ENCODE measurements at regions not wholly inside any gene's neighbourhood (a gene's known extent, or its start where the extent isn't known, plus 50 kb on each side); places are given as distances from the start of the nearest gene placed in this dataset.

DNA sequence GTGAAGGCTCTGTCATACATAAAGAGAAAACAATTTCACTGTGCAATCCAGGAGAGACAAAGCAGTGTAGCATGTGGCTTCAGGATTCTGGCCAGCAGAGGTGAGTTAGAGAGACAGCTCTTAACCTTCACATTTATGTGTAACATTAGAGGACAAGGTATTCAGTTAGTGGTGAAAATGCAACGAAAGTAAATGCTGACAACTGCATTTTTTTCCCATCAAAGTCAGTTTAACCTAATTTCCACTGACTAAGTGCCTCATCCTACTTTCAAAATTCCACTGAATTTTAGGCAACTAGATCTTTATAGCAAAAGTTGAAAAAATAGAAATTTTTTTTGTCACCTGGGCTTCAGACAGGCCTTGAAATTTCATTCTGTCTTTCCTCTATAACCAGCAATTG is 130.8 kb upstream of the LNX1 start:
- H3K4me3 ChIP-seq (replicated peaks; ENCODE audit: low read depth, low read length) = no peak overlapping the region
- H3K27me3 ChIP-seq (replicated peaks; ENCODE audit: control insufficient read depth, insufficient read depth, low read length) = no peaks in the 10 kb centered on the region; the same call in 1 of the 2 replicates
- TF ChIP-seq, protein P1, sequence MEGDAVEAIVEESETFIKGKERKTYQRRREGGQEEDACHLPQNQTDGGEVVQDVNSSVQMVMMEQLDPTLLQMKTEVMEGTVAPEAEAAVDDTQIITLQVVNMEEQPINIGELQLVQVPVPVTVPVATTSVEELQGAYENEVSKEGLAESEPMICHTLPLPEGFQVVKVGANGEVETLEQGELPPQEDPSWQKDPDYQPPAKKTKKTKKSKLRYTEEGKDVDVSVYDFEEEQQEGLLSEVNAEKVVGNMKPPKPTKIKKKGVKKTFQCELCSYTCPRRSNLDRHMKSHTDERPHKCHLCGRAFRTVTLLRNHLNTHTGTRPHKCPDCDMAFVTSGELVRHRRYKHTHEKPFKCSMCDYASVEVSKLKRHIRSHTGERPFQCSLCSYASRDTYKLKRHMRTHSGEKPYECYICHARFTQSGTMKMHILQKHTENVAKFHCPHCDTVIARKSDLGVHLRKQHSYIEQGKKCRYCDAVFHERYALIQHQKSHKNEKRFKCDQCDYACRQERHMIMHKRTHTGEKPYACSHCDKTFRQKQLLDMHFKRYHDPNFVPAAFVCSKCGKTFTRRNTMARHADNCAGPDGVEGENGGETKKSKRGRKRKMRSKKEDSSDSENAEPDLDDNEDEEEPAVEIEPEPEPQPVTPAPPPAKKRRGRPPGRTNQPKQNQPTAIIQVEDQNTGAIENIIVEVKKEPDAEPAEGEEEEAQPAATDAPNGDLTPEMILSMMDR (IDR thresholded peaks at IDR 0.05; ENCODE audit: insufficient read depth, low read length, poor library complexity, severe bottlenecking) = no peak
- no peaks in the 10 kb centered on the region for H3K36me3 ChIP-seq (ENCODE audit: control insufficient read depth, insufficient read depth, low read length)
- no peak for DNase-seq (ENCODE audit: extremely low read depth, insufficient read length)

DNA sequence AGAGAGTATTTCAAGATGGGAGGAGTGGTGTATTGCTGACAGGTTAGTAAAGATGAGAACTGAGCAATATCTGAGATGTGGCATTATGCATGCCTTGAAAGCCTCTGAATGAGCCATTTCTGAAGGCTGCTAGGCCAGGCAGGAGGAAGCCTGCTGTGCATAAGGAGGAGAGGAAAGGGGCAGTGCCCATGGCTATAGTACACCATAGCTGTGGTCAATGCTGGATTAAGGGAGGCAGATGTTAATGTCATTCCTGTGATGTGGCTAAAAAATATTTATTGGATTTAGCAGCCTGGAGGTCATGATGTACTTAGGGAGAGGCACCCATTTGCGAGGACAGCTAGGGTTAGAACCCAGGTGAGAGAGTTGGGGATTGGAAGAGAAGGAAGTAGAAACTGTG is 130.0 kb upstream of the LNX1 start:
- no peak for DNase-seq (ENCODE audit: extremely low read depth, insufficient read length)
- no peak overlapping the region for H3K4me3 ChIP-seq (replicated peaks; ENCODE audit: low read depth, low read length)
- TF ChIP-seq, protein P1 (IDR thresholded peaks at IDR 0.05; ENCODE audit: insufficient read depth, low read length, poor library complexity, severe bottlenecking) = no peak
- H3K27me3 ChIP-seq (replicated peaks; ENCODE audit: control insufficient read depth, insufficient read depth, low read length) = no peaks in the 10 kb centered on the region; the same call in 1 of the 2 replicates
- H3K36me3 ChIP-seq (ENCODE audit: control insufficient read depth, insufficient read depth, low read length) = no peaks in the 10 kb centered on the region

DNA sequence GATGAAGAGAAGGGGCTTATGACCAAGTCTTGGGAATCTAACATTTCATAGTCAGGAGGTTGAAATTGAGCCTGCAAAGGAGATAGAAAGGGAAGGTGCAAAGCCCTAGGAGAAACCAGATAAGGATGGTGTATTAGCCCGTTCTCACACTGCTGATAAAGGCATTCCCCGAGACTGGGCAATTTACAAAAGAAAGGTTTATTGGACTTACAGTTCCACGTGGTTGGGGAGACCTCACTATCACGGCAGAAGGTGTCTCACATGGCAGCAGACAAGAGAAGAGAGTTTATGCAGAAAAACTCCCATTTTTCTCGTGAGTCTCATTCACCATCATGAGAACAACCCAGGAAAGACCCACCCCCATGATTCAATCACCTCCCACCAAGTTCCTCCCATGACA is 129.5 kb upstream of the LNX1 start:
- Histone ChIP-seq H3K4me3 (replicated peaks; ENCODE audit: low read depth, low read length) (no peak overlapping the region), H3K27me3 (replicated peaks; ENCODE audit: control insufficient read depth, insufficient read depth, low read length) (no peaks in the 10 kb centered on the region; the same call in 1 of the 2 replicates), H3K36me3 (ENCODE audit: control insufficient read depth, insufficient read depth, low read length) (no peaks in the 10 kb centered on the region)
- DNase-seq (ENCODE audit: extremely low read depth, insufficient read length) = no peak
- TF ChIP-seq, protein P1 (IDR thresholded peaks at IDR 0.05; ENCODE audit: insufficient read depth, low read length, poor library complexity, severe bottlenecking) = no peak

DNA sequence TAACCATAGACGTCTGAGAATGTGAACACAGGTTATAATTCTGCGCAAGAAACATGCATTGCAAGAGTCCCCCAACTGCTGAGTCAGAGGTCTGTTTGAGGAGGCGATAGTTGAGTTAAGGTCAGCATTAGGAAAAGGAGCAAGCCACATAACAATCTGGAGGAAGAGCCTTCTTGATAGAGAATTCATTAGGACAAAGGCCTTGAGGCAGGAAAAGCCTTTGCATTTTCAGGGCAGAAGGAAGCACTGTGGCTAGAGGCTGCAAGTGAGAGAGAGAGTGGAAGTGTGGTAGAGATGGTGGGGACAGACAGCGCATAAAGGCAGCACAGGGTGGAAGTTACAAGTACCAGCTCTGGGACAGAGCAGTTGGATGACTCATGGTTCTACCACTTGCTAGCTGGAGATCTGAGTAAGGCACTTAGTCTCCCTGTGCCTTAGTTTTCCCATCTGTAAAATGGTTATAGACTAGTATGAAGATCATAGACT is 125.8 kb upstream of the LNX1 start:
- TF ChIP-seq, protein P1 (IDR thresholded peaks at IDR 0.05; ENCODE audit: insufficient read depth, low read length, poor library complexity, severe bottlenecking) = no peak
- DNase-seq (ENCODE audit: extremely low read depth, insufficient read length) = no peak
- Histone ChIP-seq H3K36me3 (ENCODE audit: control insufficient read depth, insufficient read depth, low read length) (no peaks in the 10 kb centered on the region), H3K4me3 (replicated peaks; ENCODE audit: low read depth, low read length) (no peak overlapping the region), H3K27me3 (replicated peaks; ENCODE audit: control insufficient read depth, insufficient read depth, low read length) (no peaks in the 10 kb centered on the region; the same call in 1 of the 2 replicates)

DNA sequence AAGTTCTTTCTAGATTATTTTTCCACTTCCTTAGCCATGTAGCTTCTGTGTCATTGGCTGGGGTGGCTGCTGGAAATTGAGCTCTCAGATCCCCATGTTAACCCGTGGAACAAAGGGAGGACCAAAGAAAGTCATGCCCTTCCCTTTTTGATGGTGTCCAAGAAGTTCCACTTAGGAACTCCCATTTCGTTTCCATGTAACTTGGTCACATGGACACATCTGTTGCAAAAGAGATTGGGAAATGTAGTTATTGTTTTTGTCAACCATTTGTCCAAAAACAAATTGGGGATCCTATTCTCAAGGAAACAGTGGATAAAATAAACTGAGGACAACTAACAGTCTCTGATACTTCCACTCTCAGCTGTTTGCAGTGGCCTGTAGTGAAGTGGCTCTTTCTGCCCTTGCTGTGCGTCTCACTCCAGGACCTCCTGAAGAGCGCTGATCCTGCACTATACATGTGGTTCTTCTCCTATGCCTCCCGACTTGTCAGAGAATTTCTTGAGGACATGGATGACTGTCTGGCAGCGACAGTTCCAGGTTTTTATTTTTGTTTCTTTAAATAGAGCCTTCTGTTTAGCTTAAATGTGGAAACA is 125.3 kb upstream of the LNX1 start:
- DNase-seq (ENCODE audit: extremely low read depth, insufficient read length) = no peak
- H3K27me3 ChIP-seq (replicated peaks; ENCODE audit: control insufficient read depth, insufficient read depth, low read length) = no peaks in the 10 kb centered on the region; the same call in 1 of the 2 replicates
- H3K4me3 ChIP-seq (replicated peaks; ENCODE audit: low read depth, low read length) = no peak overlapping the region
- no peaks in the 10 kb centered on the region for H3K36me3 ChIP-seq (ENCODE audit: control insufficient read depth, insufficient read depth, low read length)
- TF ChIP-seq, protein P1 (IDR thresholded peaks at IDR 0.05; ENCODE audit: insufficient read depth, low read length, poor library complexity, severe bottlenecking) = no peak

Data from GM06990 (cell line).